OCI-LY3 (cell line): ENCODE measurements at regions not wholly inside any gene's neighbourhood (a gene's known extent, or its start where the extent isn't known, plus 50 kb on each side); places are given as distances from the start of the nearest gene placed in this dataset.

Experiments used
- H2AFZ ChIP-seq: fragments of 200-600, 300-600 bp; shearing (Covaris generic); 2 replicates; pipeline ENCODE4 v1.6.0; 2014; ENCODE audit warnings: antibody characterized with exemption, low read depth, low read length
- H3K27ac ChIP-seq: fragments of 200-600, 300-600 bp; sonication (generic); 2 replicates; pipeline ENCODE4 v1.5.1; 2014; ENCODE audit warnings: mild to moderate bottlenecking, low read length, moderate library complexity, mixed read lengths
- H3K27me3 ChIP-seq: fragments of 200-600, 300-600 bp; sonication (generic); 2 replicates; pipeline ENCODE4 v1.6.1; 2014; ENCODE audit warnings: low read depth, low read length, mixed read lengths
- H3K36me3 ChIP-seq: fragments of 200-600, 300-600 bp; sonication (generic); replicated peaks from 2 replicates; pipeline ENCODE3; 2014; ENCODE audit warnings: low read depth, low read length, mixed read lengths
- H3K4me1 ChIP-seq: fragments of 300-600, 200-600 bp; sonication (generic); 2 replicates; pipeline ENCODE4 v1.6.1; 2014; ENCODE audit warnings: low read length, mixed read lengths
- H3K4me2 ChIP-seq: fragments of 200-600, 300-600 bp; sonication (generic); 2 replicates; pipeline ENCODE4 v1.6.1; 2014; ENCODE audit warnings: low read length, mixed read lengths
- H3K4me3 ChIP-seq: fragments of 300-600, 200-600 bp; sonication (generic); 2 replicates; pipeline ENCODE4 v1.5.1; 2014; ENCODE audit warnings: antibody characterized with exemption, mild to moderate bottlenecking, low read length, moderate library complexity
- H3K79me2 ChIP-seq: fragments of 300-600, 200-600 bp; shearing (Covaris generic); 2 replicates; pipeline ENCODE4 v1.6.1; 2014; ENCODE audit warnings: mild to moderate bottlenecking, low read length, mixed read lengths
- H3K9ac ChIP-seq: fragments of 300-600, 200-600 bp; shearing (Covaris generic); 2 replicates; pipeline ENCODE4 v1.6.0; 2014; ENCODE audit warnings: mild to moderate bottlenecking, low read length, moderate library complexity
- H3K9me3 ChIP-seq: fragments of 200-600, 300-600 bp; shearing (Covaris generic); 2 replicates; pipeline ENCODE4 v1.6.1; 2014; ENCODE audit warnings: low read length, mixed read lengths; ENCODE audit not compliant: insufficient read depth
- H4K20me1 ChIP-seq: fragments of 200-600, 300-600 bp; sonication (generic); 2 replicates; pipeline ENCODE4 v1.6.1; 2016; ENCODE audit warnings: low read length, mixed read lengths; ENCODE audit not compliant: insufficient read depth
- EZH2phosphoT487 ChIP-seq: fragments of 200-600 bp; shearing (Covaris generic); IDR thresholded peaks from 2 replicates; pipeline ENCODE4 v1.6.1; 2018; ENCODE audit warnings: antibody characterized with exemption, mixed run types, low read depth
- TF ChIP-seq, protein P1 (sequence below): fragments of 200-600, 300-600 bp; sonication (generic); IDR thresholded peaks from 2 replicates; pipeline ENCODE4 v1.5.1; 2014; ENCODE audit warnings: antibody characterized with exemption, low read length, low read depth

DNA sequence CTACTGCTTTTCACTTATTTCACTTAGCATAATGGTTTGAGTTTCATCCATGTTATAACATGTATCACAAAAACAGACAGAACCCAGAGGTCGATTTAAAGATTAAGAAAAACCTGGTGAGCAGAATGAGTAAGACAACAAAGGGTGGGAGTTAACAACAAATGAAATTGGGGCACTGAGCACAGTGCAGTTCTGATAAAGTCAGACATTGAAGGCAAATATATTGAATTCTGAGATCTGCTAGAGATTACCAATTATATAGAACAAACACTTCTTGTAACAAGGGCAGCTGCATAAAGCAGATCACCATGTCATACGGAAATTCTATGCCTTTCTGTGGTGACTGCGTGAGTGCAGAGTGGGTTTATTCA is 517.3 kb upstream of the RORB start:
- Histone ChIP-seq H3K9ac (no peak overlapping the region), H3K4me2 (no peak overlapping the region), H2AFZ (no peak overlapping the region), H3K4me3 (no peak overlapping the region), H3K4me1 (no peaks in the 10 kb centered on the region), H3K27ac (no peak overlapping the region), H4K20me1 (no peaks in the 10 kb centered on the region), H3K9me3 (no peaks in the 10 kb centered on the region; the same call in 1 of the 2 replicates), H3K79me2 (no peaks in the 10 kb centered on the region), H3K27me3 (no peaks in the 10 kb centered on the region), H3K36me3 (no peaks in the 10 kb centered on the region)
- TF ChIP-seq, protein P1, sequence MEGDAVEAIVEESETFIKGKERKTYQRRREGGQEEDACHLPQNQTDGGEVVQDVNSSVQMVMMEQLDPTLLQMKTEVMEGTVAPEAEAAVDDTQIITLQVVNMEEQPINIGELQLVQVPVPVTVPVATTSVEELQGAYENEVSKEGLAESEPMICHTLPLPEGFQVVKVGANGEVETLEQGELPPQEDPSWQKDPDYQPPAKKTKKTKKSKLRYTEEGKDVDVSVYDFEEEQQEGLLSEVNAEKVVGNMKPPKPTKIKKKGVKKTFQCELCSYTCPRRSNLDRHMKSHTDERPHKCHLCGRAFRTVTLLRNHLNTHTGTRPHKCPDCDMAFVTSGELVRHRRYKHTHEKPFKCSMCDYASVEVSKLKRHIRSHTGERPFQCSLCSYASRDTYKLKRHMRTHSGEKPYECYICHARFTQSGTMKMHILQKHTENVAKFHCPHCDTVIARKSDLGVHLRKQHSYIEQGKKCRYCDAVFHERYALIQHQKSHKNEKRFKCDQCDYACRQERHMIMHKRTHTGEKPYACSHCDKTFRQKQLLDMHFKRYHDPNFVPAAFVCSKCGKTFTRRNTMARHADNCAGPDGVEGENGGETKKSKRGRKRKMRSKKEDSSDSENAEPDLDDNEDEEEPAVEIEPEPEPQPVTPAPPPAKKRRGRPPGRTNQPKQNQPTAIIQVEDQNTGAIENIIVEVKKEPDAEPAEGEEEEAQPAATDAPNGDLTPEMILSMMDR, result no peak
- TF ChIP-seq EZH2phosphoT487, result no peak

DNA sequence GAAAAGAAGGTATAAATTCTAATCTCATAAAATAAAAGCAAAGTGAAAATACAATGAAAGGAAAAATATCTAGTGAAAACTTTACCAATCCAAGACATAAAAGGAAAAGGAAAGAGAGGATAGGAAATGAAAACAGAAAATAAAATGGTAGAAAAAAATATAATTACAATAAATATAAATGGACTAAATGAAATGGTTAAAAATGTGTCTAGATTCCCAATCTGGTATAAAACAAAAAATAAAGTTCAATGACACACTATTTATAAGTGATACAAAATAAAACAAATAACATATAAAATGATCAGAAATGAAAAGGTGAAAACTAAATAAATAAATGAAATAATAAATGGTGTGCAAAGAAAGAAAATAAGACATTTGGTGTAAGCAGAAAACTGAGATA is 516.4 kb upstream of the RORB start:
- Histone ChIP-seq H3K79me2 (no peaks in the 10 kb centered on the region), H3K4me2 (no peak overlapping the region), H2AFZ (no peak overlapping the region), H4K20me1 (no peaks in the 10 kb centered on the region), H3K27me3 (no peaks in the 10 kb centered on the region), H3K9ac (no peak overlapping the region), H3K27ac (no peak overlapping the region), H3K4me1 (no peaks in the 10 kb centered on the region), H3K36me3 (no peaks in the 10 kb centered on the region), H3K9me3 (no peaks in the 10 kb centered on the region; the same call in 1 of the 2 replicates), H3K4me3 (no peak overlapping the region)
- no peak for TF ChIP-seq EZH2phosphoT487
- TF ChIP-seq, protein P1, result no peak

DNA sequence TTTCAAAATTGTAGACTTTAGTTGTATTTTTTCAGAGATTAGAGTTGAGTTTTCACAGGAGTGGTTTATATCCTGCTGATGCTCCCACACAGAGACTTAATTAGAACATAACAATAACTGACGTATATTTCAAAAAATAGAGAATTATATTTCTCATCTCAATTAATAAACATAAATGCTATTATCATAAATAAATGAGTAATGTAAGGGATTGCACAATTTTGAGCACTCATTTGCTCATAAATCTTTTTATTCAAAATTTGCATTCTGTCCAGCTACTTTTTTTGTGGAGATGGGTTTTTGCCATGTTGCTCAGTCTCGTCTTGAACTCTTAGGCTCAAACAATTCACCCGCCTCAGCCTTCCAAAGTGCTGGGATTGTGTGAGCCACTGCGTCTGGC is 515.7 kb upstream of the RORB start:
- Histone ChIP-seq H2AFZ (no peak overlapping the region), H3K27me3 (no peaks in the 10 kb centered on the region), H3K9me3 (no peaks in the 10 kb centered on the region; the same call in 1 of the 2 replicates), H3K9ac (no peak overlapping the region), H3K27ac (no peak overlapping the region), H3K4me3 (no peak overlapping the region), H3K4me2 (no peak overlapping the region), H3K36me3 (no peaks in the 10 kb centered on the region), H3K4me1 (no peaks in the 10 kb centered on the region), H4K20me1 (no peaks in the 10 kb centered on the region), H3K79me2 (no peaks in the 10 kb centered on the region)
- TF ChIP-seq, protein P1, result no peak
- no peak for TF ChIP-seq EZH2phosphoT487

DNA sequence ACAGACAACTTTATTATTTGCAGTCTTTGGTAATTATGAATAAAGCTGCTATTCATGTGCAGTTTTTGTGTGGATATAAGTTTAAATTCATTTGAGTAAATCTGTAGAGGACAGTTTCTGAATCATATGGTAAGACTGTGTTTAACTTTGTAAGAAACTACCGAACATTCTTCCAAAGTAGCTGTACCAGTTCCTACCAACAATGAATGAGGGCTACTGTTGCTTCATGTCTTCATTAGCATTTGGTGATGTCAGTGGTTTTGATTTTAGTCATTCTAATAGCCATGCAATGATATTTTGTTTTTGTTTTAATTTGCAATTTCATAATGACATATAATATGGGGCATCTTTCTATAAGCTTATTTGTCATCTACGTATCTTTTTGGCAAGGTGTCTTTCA is 501.3 kb upstream of the RORB start:
- H3K27ac ChIP-seq, result no peak overlapping the region
- H3K4me3 ChIP-seq, result no peak overlapping the region
- H3K4me2 ChIP-seq, result no peak overlapping the region
- H3K9ac ChIP-seq, result no peak overlapping the region
- TF ChIP-seq EZH2phosphoT487, result no peak
- TF ChIP-seq, protein P1, result no peak
- H3K4me1 ChIP-seq, result no peaks in the 10 kb centered on the region
- H3K79me2 ChIP-seq, result no peaks in the 10 kb centered on the region
- H4K20me1 ChIP-seq, result no peaks in the 10 kb centered on the region
- no peaks in the 10 kb centered on the region for H3K9me3 ChIP-seq
- no peak overlapping the region for H2AFZ ChIP-seq
- H3K36me3 ChIP-seq, result no peaks in the 10 kb centered on the region
- H3K27me3 ChIP-seq, result no peaks in the 10 kb centered on the region
